MCF 10A (cell line): ENCODE measurements at regions not wholly inside any gene's neighbourhood (a gene's known extent, or its start where the extent isn't known, plus 50 kb on each side); places are given as distances from the start of the nearest gene placed in this dataset.
"Not testable (repeated sequence)": the region's sequence is repeated elsewhere in the genome, so short reads cannot be mapped to it uniquely, and the experiment has no call there.

ENCODE experiments used
- BruUV-seq: library from RNA; stranded (reverse); fragments of 400-500 nt; replicated peaks from 2 replicates; lab custom pipeline; 2021; lab: Mats Ljungman, UMichigan
- CTCF ChIA-PET: fragments of 300-600 bp; sonication (Branson Sonifier 250); formaldehyde crosslinking; extraction: SDS; loops from one replicate; lab custom pipeline; 2021; ENCODE audit warnings: antibody characterized with exemption, inconsistent platforms; lab: Yijun Ruan, JAX
- POLR2A ChIA-PET: fragments of 300-600, 350-650 bp; sonication (Branson Sonifier 250); formaldehyde crosslinking; extraction: SDS; loops from one replicate; lab custom pipeline; 2020; ENCODE audit warnings: antibody characterized with exemption, inconsistent platforms; lab: Yijun Ruan, JAX
- DNase-seq: peaks from one replicate; pipeline ENCODE4 v3.0.0-alpha.2; 2018; ENCODE audit not compliant: unreplicated experiment
- H3K27ac Mint-ChIP-seq: one replicate; pipeline ENCODE4 v1.8.0; 2022; ENCODE audit warnings: mild to moderate bottlenecking, low read depth, mixed read lengths; ENCODE audit not compliant: unreplicated experiment
- H3K27me3 Mint-ChIP-seq: one replicate; pipeline ENCODE4 v1.8.0; 2022; ENCODE audit warnings: mixed read lengths; ENCODE audit not compliant: insufficient read depth, unreplicated experiment
- H3K36me3 Mint-ChIP-seq: one replicate; pipeline ENCODE4 v1.8.0; 2022; ENCODE audit warnings: mild to moderate bottlenecking, moderate library complexity, mixed read lengths; ENCODE audit not compliant: insufficient read depth, unreplicated experiment
- H3K4me1 Mint-ChIP-seq: one replicate; pipeline ENCODE4 v1.8.0; 2022; ENCODE audit warnings: mixed read lengths; ENCODE audit not compliant: insufficient read depth, unreplicated experiment
- H3K4me3 Mint-ChIP-seq: one replicate; pipeline ENCODE4 v1.8.0; 2022; ENCODE audit warnings: mild to moderate bottlenecking, moderate library complexity, mixed read lengths; ENCODE audit not compliant: unreplicated experiment
- H3K9me3 Mint-ChIP-seq: one replicate; pipeline ENCODE4 v1.8.0; 2022; ENCODE audit warnings: mixed read lengths; ENCODE audit not compliant: unreplicated experiment
- CTCF ChIP-seq: fragments of 200-600 bp; IDR thresholded peaks from one replicate; pipeline ENCODE4 v1.8.0; 2022; ENCODE audit warnings: antibody characterized with exemption, mild to moderate bottlenecking; ENCODE audit not compliant: unreplicated experiment
- intact Hi-C: fragments of 100-400 bp; cut with micrococcal nuclease; formaldehyde crosslinking; loops from 2 replicates; pipeline ENCODE4 v1.14.1; 2022

GRCh38 chr1:224825525-224826000 lies 103.9 kb upstream of the DNAH14 start:
- no peaks in the 10 kb centered on the region for H3K4me1 Mint-ChIP-seq
- H3K27ac Mint-ChIP-seq, result no peak overlapping the region
- POLR2A ChIA-PET, result no interaction called here
- no peak for TF ChIP-seq CTCF
- BruUV-seq, result no TSS peak
- H3K36me3 Mint-ChIP-seq, result no peaks in the 10 kb centered on the region
- no peak overlapping the region for H3K4me3 Mint-ChIP-seq
- H3K9me3 Mint-ChIP-seq, result peaks cover 30% of the 10 kb centered on the region
- no peak for DNase-seq
- H3K27me3 Mint-ChIP-seq, result no peaks in the 10 kb centered on the region
- intact Hi-C loops, result no loop called here
- CTCF ChIA-PET, result interaction anchor here (0.9 kb wide), 1 partner anchor 26 kb away, joined by 3 read pairs; no protein-coding TSS in a partner anchor

- intact Hi-C loops, result no loop called here
- no TSS peak for BruUV-seq
- Mint-ChIP-seq H3K9me3 (peaks cover 18% of the 10 kb centered on the region), H3K4me3 (no peak overlapping the region), H3K27me3 (no peaks in the 10 kb centered on the region), H3K27ac (no peak overlapping the region), H3K4me1 (no peaks in the 10 kb centered on the region), H3K36me3 (no peaks in the 10 kb centered on the region)
- CTCF ChIA-PET, result interaction anchor here (5.4 kb wide), 1 partner anchor 22 kb away, joined by 32 read pairs; no protein-coding TSS in a partner anchor
- TF ChIP-seq CTCF, result no peak
- POLR2A ChIA-PET, result no interaction called here
- DNase-seq, result no peak
Measured at GRCh38 chr1:224828691-224829090, 100.8 kb upstream of the DNAH14 start.

GRCh38 chr1:224831501-224831900 lies 98.0 kb upstream of the DNAH14 start:
- POLR2A ChIA-PET, result no interaction called here
- CTCF ChIA-PET, result interaction anchor here (0.6 to 5.4 kb wide), 3 partner anchors 20 to 318 kb away, joined by 3 to 32 read pairs (median 5); no protein-coding TSS in a partner anchor
- TF ChIP-seq CTCF, result no peak
- no peak for DNase-seq
- Mint-ChIP-seq H3K27me3 (no peaks in the 10 kb centered on the region), H3K9me3 (peaks cover 5% of the 10 kb centered on the region), H3K4me1 (no peaks in the 10 kb centered on the region), H3K4me3 (no peak overlapping the region), H3K36me3 (no peaks in the 10 kb centered on the region), H3K27ac (no peak overlapping the region)
- no TSS peak for BruUV-seq
- intact Hi-C loops, result no loop called here

- H3K4me3 Mint-ChIP-seq, intact Hi-C loops, H3K27ac Mint-ChIP-seq, DNase-seq, BruUV-seq, H3K4me1 Mint-ChIP-seq, H3K36me3 Mint-ChIP-seq, H3K27me3 Mint-ChIP-seq, POLR2A ChIA-PET: not testable (repeated sequence)
- H3K9me3 Mint-ChIP-seq, result peaks cover 11% of the 10 kb centered on the region
- CTCF ChIA-PET, result interaction anchor here (0.6 to 6.3 kb wide), 7 partner anchors 13 to 326 kb away, joined by 3 to 66 read pairs (median 5); no protein-coding TSS in a partner anchor
Measured at GRCh38 chr1:224839648-224840300, 89.7 kb upstream of the DNAH14 start.

GRCh38 chr1:224841803-224842202 lies 87.7 kb upstream of the DNAH14 start:
- H3K4me1 Mint-ChIP-seq, BruUV-seq, H3K27me3 Mint-ChIP-seq, DNase-seq, H3K4me3 Mint-ChIP-seq, H3K27ac Mint-ChIP-seq, H3K36me3 Mint-ChIP-seq, intact Hi-C loops: not testable (repeated sequence)
- ChIA-PET POLR2A (interaction anchor here (0.6 kb wide), 1 partner anchor 30 kb away, joined by 3 read pairs; no protein-coding TSS in a partner anchor), CTCF (interaction anchor here (2.6 to 6.3 kb wide), 3 partner anchors 11 to 328 kb away, joined by 7 to 66 read pairs (median 13); no protein-coding TSS in a partner anchor)
- peaks cover 18% of the 10 kb centered on the region for H3K9me3 Mint-ChIP-seq
